GM12878 (cell line): ENCODE measurements at regions not wholly inside any gene's neighbourhood (a gene's known extent, or its start where the extent isn't known, plus 50 kb on each side); places are given as distances from the start of the nearest gene placed in this dataset.
A peak's percentile ranks its signal among the peaks of the same experiment; 100 is the strongest.

Experiments used
- CHD2 ChIP-seq: IDR thresholded peaks from 2 replicates; pipeline ENCODE4 v1.6.1; 2011; ENCODE audit warnings: low read depth, low read length, improper control_type of control experiment, borderline replicate concordance
- CREM ChIP-seq: IDR thresholded peaks from 2 replicates; pipeline ENCODE4 v1.6.1; 2014; ENCODE audit warnings: antibody characterized with exemption, low read depth
- CTCF ChIP-seq, 3 experiments: IDR thresholded peaks in 2 of 3; conservative IDR thresholded peaks in 1 of 3; 2 replicates each; pipeline ENCODE4 v1.5.1; 2011; ENCODE audit warnings: low read depth in 3 of 3, low read length in 3 of 3, mild to moderate bottlenecking in 3 of 3, control low read depth in 2 of 3, moderate library complexity in 2 of 3, inconsistent platforms in 1 of 3, mixed read lengths in 1 of 3; ENCODE audit not compliant: control insufficient read depth in 2 of 3, insufficient read depth in 1 of 3; ENCODE audit errors: extremely low read depth in 1 of 3
- EZH2 ChIP-seq: IDR thresholded peaks from 2 replicates; pipeline ENCODE4 v1.6.1; 2012; ENCODE audit warnings: low read depth, mild to moderate bottlenecking, control low read depth, inconsistent platforms, low read length, borderline replicate concordance; ENCODE audit not compliant: control insufficient read depth
- KAT2A ChIP-seq: conservative IDR thresholded peaks from 2 replicates; pipeline ENCODE4 v1.6.1; 2011; ENCODE audit warnings: low read depth, low read length; ENCODE audit not compliant: control insufficient read depth
- POLR2A ChIP-seq: IDR thresholded peaks from 2 replicates; pipeline ENCODE4 v1.6.1; 2011; ENCODE audit warnings: low read depth, mild to moderate bottlenecking, low read length
- ZNF217 ChIP-seq: fragments of 450-650 bp; IDR thresholded peaks from 2 replicates; pipeline ENCODE4 v1.6.1; 2017; ENCODE audit warnings: antibody characterized with exemption, mild to moderate bottlenecking

GRCh38 chr10:63677001-63677400, 155.8 kb downstream of the REEP3 start:
- TF ChIP-seq CREM (0 out of 2 replicates have a peak, but pooled peaks have one; percentile 19), CTCF (IDR thresholded peaks at IDR 0.05 in 2 of 3, conservative IDR thresholded peaks at IDR 0.05 in 1 of 3; ENCODE audit: control insufficient read depth in 2 of 3, extremely low read depth in 1 of 3, insufficient read depth in 1 of 3, low read depth in 3 of 3, low read length in 3 of 3) (no peak), KAT2A (no peak), POLR2A (no peak), EZH2 (no peak), ZNF217 (no peak), CHD2 (no peak)
